Upper lobe of left lung (tissue), 4 donors: ENCODE measurements at regions not wholly inside any gene's neighbourhood (a gene's known extent, or its start where the extent isn't known, plus 50 kb on each side); places are given as distances from the start of the nearest gene placed in this dataset.

Experiments
- EP300 ChIP-seq, 4 donors: sonication (generic); formaldehyde crosslinking; IDR thresholded peaks; one replicate each; pipeline ENCODE4 v1.5.1; 2017; ENCODE audit warnings: antibody characterized with exemption in 4 of 4, control low read depth in 2 of 4
- POLR2A ChIP-seq, 4 donors: fragments of 450-650 bp; IDR thresholded peaks; one replicate each; pipeline ENCODE4 v1.5.1; 2016 to 2017; ENCODE audit warnings: antibody characterized with exemption in 4 of 4, mild to moderate bottlenecking in 2 of 4
- POLR2AphosphoS5 ChIP-seq, 2 donors: sonication (generic); formaldehyde crosslinking; IDR thresholded peaks; one replicate each; pipeline ENCODE4 v1.5.1; 2017; ENCODE audit warnings: antibody characterized with exemption in 2 of 2
- TF ChIP-seq, protein P1 (sequence below), 6 experiments: fragments of 450-650 bp in 4 of 6; fragments of 200-600 bp in 2 of 6; sonication (generic) in 2 of 6; IDR thresholded peaks; one replicate each; pipeline ENCODE4 v1.5.1; 2016 to 2019; ENCODE audit warnings: antibody characterized with exemption in 6 of 6

DNA sequence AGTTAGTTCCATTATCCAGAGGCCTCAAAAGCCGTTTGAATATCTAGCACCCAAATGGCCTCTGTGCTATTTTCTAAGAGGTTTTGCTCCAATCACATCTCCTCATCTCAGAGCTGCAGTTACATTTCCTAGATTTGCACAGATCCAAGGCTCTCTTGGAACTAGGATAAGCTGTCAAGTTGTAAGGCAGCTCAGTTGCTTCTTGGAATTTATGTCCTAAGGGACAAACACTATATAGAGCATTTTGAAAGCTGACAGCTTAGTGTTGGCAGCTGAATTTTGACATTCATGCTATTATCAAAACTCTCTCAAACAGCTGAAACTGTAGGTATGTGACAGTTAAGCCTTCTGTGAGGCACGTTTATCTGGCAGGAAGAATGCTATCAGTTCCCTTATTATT lies 97.0 kb downstream of the MACIR start:
- TF ChIP-seq, protein P1, sequence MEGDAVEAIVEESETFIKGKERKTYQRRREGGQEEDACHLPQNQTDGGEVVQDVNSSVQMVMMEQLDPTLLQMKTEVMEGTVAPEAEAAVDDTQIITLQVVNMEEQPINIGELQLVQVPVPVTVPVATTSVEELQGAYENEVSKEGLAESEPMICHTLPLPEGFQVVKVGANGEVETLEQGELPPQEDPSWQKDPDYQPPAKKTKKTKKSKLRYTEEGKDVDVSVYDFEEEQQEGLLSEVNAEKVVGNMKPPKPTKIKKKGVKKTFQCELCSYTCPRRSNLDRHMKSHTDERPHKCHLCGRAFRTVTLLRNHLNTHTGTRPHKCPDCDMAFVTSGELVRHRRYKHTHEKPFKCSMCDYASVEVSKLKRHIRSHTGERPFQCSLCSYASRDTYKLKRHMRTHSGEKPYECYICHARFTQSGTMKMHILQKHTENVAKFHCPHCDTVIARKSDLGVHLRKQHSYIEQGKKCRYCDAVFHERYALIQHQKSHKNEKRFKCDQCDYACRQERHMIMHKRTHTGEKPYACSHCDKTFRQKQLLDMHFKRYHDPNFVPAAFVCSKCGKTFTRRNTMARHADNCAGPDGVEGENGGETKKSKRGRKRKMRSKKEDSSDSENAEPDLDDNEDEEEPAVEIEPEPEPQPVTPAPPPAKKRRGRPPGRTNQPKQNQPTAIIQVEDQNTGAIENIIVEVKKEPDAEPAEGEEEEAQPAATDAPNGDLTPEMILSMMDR (IDR thresholded peaks at IDR 0.05), result no peak
- TF ChIP-seq POLR2A (IDR thresholded peaks at IDR 0.05), result no peak
- TF ChIP-seq POLR2AphosphoS5 (IDR thresholded peaks at IDR 0.05), result no peak
- no peak for TF ChIP-seq EP300 (IDR thresholded peaks at IDR 0.05)
